GM18507 (cell line): ENCODE measurements at regions not wholly inside any gene's neighbourhood (a gene's known extent, or its start where the extent isn't known, plus 50 kb on each side); places are given as distances from the start of the nearest gene placed in this dataset.

Experiments
- DNase-seq: peaks from one replicate; pipeline ENCODE4 v3.0.0; 2011; ENCODE audit warnings: low read depth; ENCODE audit not compliant: insufficient read length; ENCODE audit errors: extremely low spot score
- FAIRE-seq: peaks from 2 replicates; lab custom pipeline; 2011; peaks lifted over from hg19 to GRCh38; lab: Jason Lieb, UNC

GRCh38 chr20:52869276-52869675 is 102.9 kb upstream of the TSHZ2 start:
- FAIRE-seq (no peak), DNase-seq (no peak)

GRCh38 chr20:52867305-52867704 is 104.9 kb upstream of the TSHZ2 start:
- FAIRE-seq (no peak), DNase-seq (no peak)

- DNase-seq (no peak), FAIRE-seq (no peak)
These were observed 107.1 kb upstream of the TSHZ2 start for GRCh38 chr20:52864916-52865605.

- no peak for DNase-seq
- FAIRE-seq: no peak
These were observed 112.8 kb upstream of the TSHZ2 start for GRCh38 chr20:52859156-52859876.

- FAIRE-seq (no peak), DNase-seq (no peak)
These were observed 119.4 kb upstream of the TSHZ2 start for GRCh38 chr20:52852714-52853113.

GRCh38 chr20:52847731-52848359 is 124.3 kb upstream of the TSHZ2 start:
- DNase-seq (no peak), FAIRE-seq (no peak)

GRCh38 chr20:52847029-52847660 is 125.0 kb upstream of the TSHZ2 start:
- FAIRE-seq (no peak), DNase-seq (no peak)

- FAIRE-seq (no peak), DNase-seq (no peak)
These were observed 127.1 kb upstream of the TSHZ2 start for GRCh38 chr20:52845044-52845443.

- FAIRE-seq: no peak
- DNase-seq: no peak
These were observed 128.7 kb upstream of the TSHZ2 start for GRCh38 chr20:52843425-52843824.

- FAIRE-seq (no peak), DNase-seq (no peak)
These were observed 131.2 kb upstream of the TSHZ2 start for GRCh38 chr20:52841003-52841402.

- FAIRE-seq: no peak
- no peak for DNase-seq
These were observed 132.1 kb upstream of the TSHZ2 start for GRCh38 chr20:52840041-52840440.

- FAIRE-seq: no peak
These were observed 133.5 kb upstream of the TSHZ2 start for GRCh38 chr20:52838510-52839241.

GRCh38 chr20:52837378-52837777 is 134.8 kb upstream of the TSHZ2 start:
- no peak for FAIRE-seq
- no peak for DNase-seq

More at GRCh38 chr20:52838510-52839241, 133.5 kb upstream of the TSHZ2 start:
- no peak for DNase-seq

- DNase-seq (no peak), FAIRE-seq (no peak)
These were observed 138.3 kb upstream of the TSHZ2 start for GRCh38 chr20:52833901-52834300.

- DNase-seq (no peak), FAIRE-seq (no peak)
These were observed 139.9 kb upstream of the TSHZ2 start for GRCh38 chr20:52832151-52832774.

GRCh38 chr20:52830598-52830997 is 141.6 kb upstream of the TSHZ2 start:
- FAIRE-seq (no peak), DNase-seq (no peak)

GRCh38 chr20:52829111-52829510 is 143.0 kb upstream of the TSHZ2 start:
- DNase-seq (no peak), FAIRE-seq (no peak)

- DNase-seq (no peak), FAIRE-seq (no peak)
These were observed 144.0 kb upstream of the TSHZ2 start for GRCh38 chr20:52828199-52828598.

GRCh38 chr20:52826722-52827121 is 145.4 kb upstream of the TSHZ2 start:
- DNase-seq: no peak
- no peak for FAIRE-seq
